ENCODE measurements at regions not wholly inside any gene's neighbourhood (a gene's known extent, or its start where the extent isn't known, plus 50 kb on each side); places are given as distances from the start of the nearest gene placed in this dataset.

- TF ChIP-seq PBX2 (CRISPR knock-in tag; IDR thresholded peaks at IDR 0.05), result no peak
- TF ChIP-seq JUN (CRISPR knock-in tag; IDR thresholded peaks at IDR 0.05), result no peak
- TF ChIP-seq SMAD3 (CRISPR knock-in tag; IDR thresholded peaks at IDR 0.05), result peak; percentile 61; the same call in 1 of the 2 replicates
- no peak for TF ChIP-seq CENPT (CRISPR knock-in tag; IDR thresholded peaks at IDR 0.05; ENCODE audit: low read depth)
- no peak for TF ChIP-seq ZBTB4 (CRISPR knock-in tag; IDR thresholded peaks at IDR 0.05; ENCODE audit: borderline replicate concordance)
- no peak for TF ChIP-seq GLMP (CRISPR knock-in tag; IDR thresholded peaks at IDR 0.05; ENCODE audit: borderline replicate concordance)
- no peak for TF ChIP-seq ZNF660 (CRISPR knock-in tag; IDR thresholded peaks at IDR 0.05; ENCODE audit: borderline replicate concordance, low read depth)
- no peak for TF ChIP-seq ZFP36L1 (CRISPR knock-in tag; IDR thresholded peaks at IDR 0.05)
- no peak for TF ChIP-seq HOXA7 (CRISPR knock-in tag; IDR thresholded peaks at IDR 0.05)
- TF ChIP-seq ZXDC (CRISPR knock-in tag; IDR thresholded peaks at IDR 0.05), result no peak
- no peak for TF ChIP-seq PLRG1 (conservative IDR thresholded peaks at IDR 0.05)
- no peak for TF ChIP-seq DBP (CRISPR knock-in tag; IDR thresholded peaks at IDR 0.05; ENCODE audit: not compliant biosample characterization)
- TF ChIP-seq ZFP37 (CRISPR knock-in tag; IDR thresholded peaks at IDR 0.05; ENCODE audit: borderline replicate concordance), result peak; percentile 72; the same call in 1 of the 2 replicates
- TF ChIP-seq ZNF24 (IDR thresholded peaks at IDR 0.05), result no peak
- no peak; the same call in 1 of the 2 replicates for TF ChIP-seq ZNF503 (CRISPR knock-in tag; IDR thresholded peaks at IDR 0.05)
- TF ChIP-seq CEBPG (CRISPR knock-in tag; IDR thresholded peaks at IDR 0.05), result peak; percentile 21; the same call in 1 of the 2 replicates
- no peak for TF ChIP-seq EED (CRISPR knock-in tag; IDR thresholded peaks at IDR 0.05)
- no peak; the same call in 1 of the 2 replicates for TF ChIP-seq ZNF629 (CRISPR knock-in tag; conservative IDR thresholded peaks at IDR 0.05)
These were observed 319.1 kb upstream of the TBL1XR1 start (continued) for GRCh38 chr3:177516158-177517011.
